Kidney (tissue), 13 donors: ENCODE measurements at regions not wholly inside any gene's neighbourhood (a gene's known extent, or its start where the extent isn't known, plus 50 kb on each side); places are given as distances from the start of the nearest gene placed in this dataset.

Source experiments
- DNase-seq, 5 donors: peaks; one replicate each; pipeline ENCODE4 v3.0.0-alpha.2; 2013 to 2020
- FAIRE-seq: peaks from 2 replicates; lab custom pipeline; 2012; peaks lifted over from hg19 to GRCh38; lab: Jason Lieb, UNC
- H3K27ac ChIP-seq, 2 donors: one replicate each; pipeline ENCODE4 v1.7.0; 2013; ENCODE audit warnings: low read depth in 2 of 2, low read length in 2 of 2, inconsistent platforms in 1 of 2
- H3K27me3 ChIP-seq: one replicate; pipeline ENCODE4 v1.7.1; 2013; ENCODE audit warnings: low read length, inconsistent platforms; ENCODE audit not compliant: control insufficient read depth, insufficient read depth
- H3K36me3 ChIP-seq, 3 donors: one replicate each; pipeline versions ENCODE4 v1.7.0 to v1.7.1; 2013; ENCODE audit warnings: low read length in 3 of 3, control low read depth in 1 of 3, inconsistent platforms in 1 of 3; ENCODE audit not compliant: insufficient read depth in 3 of 3, control insufficient read depth in 2 of 3
- H3K4me1 ChIP-seq, 3 donors: one replicate each; pipeline versions ENCODE4 v1.7.0 to v1.7.1; 2013; ENCODE audit warnings: low read length in 3 of 3, inconsistent platforms in 1 of 3, low read depth in 1 of 3; ENCODE audit not compliant: control insufficient read depth in 2 of 3, insufficient read depth in 2 of 3
- H3K4me3 ChIP-seq, 3 donors: one replicate each; pipeline versions ENCODE4 v1.7.0 to v1.8.1; 2013; ENCODE audit warnings: low read length in 3 of 3, control low read depth in 1 of 3, inconsistent platforms in 1 of 3
- H3K9ac ChIP-seq, 3 donors: one replicate each; pipeline versions ENCODE4 v1.7.0 to v1.7.1; 2013; ENCODE audit warnings: low read length in 3 of 3, control low read depth in 1 of 3, inconsistent platforms in 1 of 3
- H3K9me3 ChIP-seq, 3 donors: one replicate each; pipeline versions ENCODE4 v1.7.0 to v1.7.1; 2013; ENCODE audit warnings: low read length in 3 of 3, control low read depth in 1 of 3, inconsistent platforms in 1 of 3; ENCODE audit not compliant: control insufficient read depth in 2 of 3, insufficient read depth in 1 of 3
- intact Hi-C: fragments of 100-400 bp; cut with DNase I; formaldehyde crosslinking; loops from one replicate; pipeline ENCODE4 v1.11.1; 2022
- TF ChIP-seq, protein P1 (sequence below): IDR thresholded peaks from 3 replicates; pipeline ENCODE4 v1.5.1; 2012; ENCODE audit warnings: mild to moderate bottlenecking, moderate library complexity, borderline replicate concordance; ENCODE audit not compliant: insufficient read depth; ENCODE audit errors: extremely low read depth
- donor health status: control.
- donor health status: control.
- donor health status: control.
- donor health status: control.
- donor health status: control.
- donor health status: DM: yes; HTN: yes; CAD: no.
- donor health status: Normal renal cell carcinoma (clear cell type).

DNA sequence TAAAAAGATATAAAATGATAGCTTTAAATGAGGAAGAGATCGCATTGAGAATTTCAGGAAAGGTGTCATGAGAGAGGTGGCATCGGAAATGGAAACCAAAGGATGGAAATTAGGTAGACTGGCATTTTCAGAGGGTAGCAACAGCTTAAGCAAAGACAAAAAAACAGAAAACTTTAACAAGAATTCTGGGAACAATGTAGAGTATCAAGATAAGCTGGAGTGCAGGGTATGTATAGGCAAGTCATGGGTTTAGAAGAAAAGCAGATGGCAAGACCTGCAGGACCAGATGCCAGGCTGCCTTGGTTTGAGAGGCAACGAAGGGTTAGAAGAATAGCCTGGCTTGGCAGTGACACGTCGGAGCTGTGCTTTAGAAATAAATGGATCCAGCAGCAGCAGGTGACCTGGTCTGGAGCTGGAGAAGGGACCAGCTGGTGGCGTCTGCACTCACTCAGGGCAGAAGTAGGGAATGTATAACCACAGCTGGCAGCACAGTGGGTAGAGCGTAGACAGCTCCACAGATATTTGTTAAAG, 149.4 kb upstream of the TIAM1 start:
- H3K4me1 ChIP-seq: no peaks in the 10 kb centered on the region
- H3K9ac ChIP-seq: no peak overlapping the region
- no peaks in the 10 kb centered on the region for H3K9me3 ChIP-seq
- DNase-seq (no peak), FAIRE-seq (no peak)
- no peaks in the 10 kb centered on the region for H3K27me3 ChIP-seq
- no peak overlapping the region for H3K27ac ChIP-seq
- H3K4me3 ChIP-seq: no peak overlapping the region
- intact Hi-C loops: no loop called here
- TF ChIP-seq, protein P1, sequence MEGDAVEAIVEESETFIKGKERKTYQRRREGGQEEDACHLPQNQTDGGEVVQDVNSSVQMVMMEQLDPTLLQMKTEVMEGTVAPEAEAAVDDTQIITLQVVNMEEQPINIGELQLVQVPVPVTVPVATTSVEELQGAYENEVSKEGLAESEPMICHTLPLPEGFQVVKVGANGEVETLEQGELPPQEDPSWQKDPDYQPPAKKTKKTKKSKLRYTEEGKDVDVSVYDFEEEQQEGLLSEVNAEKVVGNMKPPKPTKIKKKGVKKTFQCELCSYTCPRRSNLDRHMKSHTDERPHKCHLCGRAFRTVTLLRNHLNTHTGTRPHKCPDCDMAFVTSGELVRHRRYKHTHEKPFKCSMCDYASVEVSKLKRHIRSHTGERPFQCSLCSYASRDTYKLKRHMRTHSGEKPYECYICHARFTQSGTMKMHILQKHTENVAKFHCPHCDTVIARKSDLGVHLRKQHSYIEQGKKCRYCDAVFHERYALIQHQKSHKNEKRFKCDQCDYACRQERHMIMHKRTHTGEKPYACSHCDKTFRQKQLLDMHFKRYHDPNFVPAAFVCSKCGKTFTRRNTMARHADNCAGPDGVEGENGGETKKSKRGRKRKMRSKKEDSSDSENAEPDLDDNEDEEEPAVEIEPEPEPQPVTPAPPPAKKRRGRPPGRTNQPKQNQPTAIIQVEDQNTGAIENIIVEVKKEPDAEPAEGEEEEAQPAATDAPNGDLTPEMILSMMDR: no peak
- H3K36me3 ChIP-seq: no peaks in the 10 kb centered on the region

DNA sequence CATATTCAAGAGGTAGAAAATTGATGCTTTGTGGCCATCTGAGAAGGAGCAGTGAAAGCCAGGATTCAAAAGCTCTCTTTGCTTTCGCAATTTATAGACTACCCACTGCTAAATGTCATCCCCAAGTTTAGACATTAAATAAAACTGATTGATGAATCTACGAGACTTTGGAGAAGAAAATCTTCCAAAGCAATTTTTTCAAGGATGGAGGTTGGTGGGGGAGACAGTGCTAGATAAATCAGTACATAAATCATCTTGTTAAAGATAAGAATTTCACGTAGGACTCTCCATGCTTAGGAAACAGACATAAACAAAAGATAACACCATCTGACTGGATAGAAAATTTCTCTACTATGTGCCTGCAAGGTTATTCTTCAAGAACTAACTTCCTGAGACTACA, 147.6 kb upstream of the TIAM1 start:
- DNase-seq (no peak), FAIRE-seq (no peak)
- Histone ChIP-seq H3K9me3 (peaks cover 0 to 3% (median 0%) of the 10 kb centered on the region in 3 donors), H3K27me3 (no peaks in the 10 kb centered on the region), H3K4me3 (no peak overlapping the region), H3K9ac (no peak overlapping the region), H3K4me1 (no peaks in the 10 kb centered on the region), H3K27ac (no peak overlapping the region), H3K36me3 (no peaks in the 10 kb centered on the region)
- intact Hi-C loops: no loop called here
- TF ChIP-seq, protein P1: no peak

DNA sequence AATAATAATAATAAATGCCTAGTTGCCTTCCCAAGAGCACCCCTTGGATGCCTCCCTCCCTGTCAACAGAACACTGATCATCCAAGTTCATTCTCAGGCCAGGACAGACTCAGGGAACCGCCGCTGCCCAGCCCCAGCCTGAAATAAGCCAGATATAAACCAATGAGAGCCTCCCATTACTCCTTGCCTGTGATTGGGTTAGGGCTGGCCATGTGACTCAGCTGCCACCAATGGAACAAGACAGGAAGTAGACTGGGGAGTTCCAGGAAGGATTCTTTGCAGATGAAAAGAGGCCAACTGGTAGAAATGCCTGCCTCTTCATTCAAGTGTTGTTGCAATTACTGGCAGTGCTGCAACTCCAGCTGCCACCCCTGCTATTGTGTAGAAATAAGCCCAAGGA, 146.4 kb upstream of the TIAM1 start:
- TF ChIP-seq, protein P1: no peak
- Histone ChIP-seq H3K27ac (no peak overlapping the region), H3K9ac (no peak overlapping the region), H3K27me3 (no peaks in the 10 kb centered on the region), H3K36me3 (no peaks in the 10 kb centered on the region), H3K4me1 (no peaks in the 10 kb centered on the region), H3K9me3 (peaks cover 0 to 5% (median 0%) of the 10 kb centered on the region in 3 donors), H3K4me3 (no peak overlapping the region)
- no peak for FAIRE-seq
- intact Hi-C loops: no loop called here
- no peak for DNase-seq

DNA sequence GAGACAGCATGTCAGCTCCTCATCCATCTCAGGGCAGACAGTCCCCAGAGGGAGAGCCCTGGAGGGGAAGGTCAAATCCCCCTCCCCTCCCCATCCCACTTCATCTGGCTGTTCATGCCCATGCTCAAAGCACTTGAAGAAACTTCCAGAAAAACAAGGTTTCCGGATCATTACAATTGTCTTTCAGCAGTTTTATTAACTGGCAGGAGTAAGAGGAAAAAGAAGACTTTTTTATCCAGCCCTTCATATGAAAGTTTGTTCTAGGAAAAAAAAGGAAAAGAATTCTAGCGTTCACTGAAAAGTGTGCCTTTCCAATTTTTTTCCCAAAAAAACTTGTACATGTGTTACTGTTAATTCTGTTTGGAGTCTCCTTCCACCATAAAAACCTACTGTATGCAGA, 145.7 kb upstream of the TIAM1 start:
- FAIRE-seq: no peak
- no peak overlapping the region for H3K27ac ChIP-seq
- no peak for DNase-seq
- H3K9ac ChIP-seq: no peak overlapping the region
- H3K9me3 ChIP-seq: peaks cover 0 to 8% (median 0%) of the 10 kb centered on the region in 3 donors
- no peaks in the 10 kb centered on the region for H3K4me1 ChIP-seq
- no peaks in the 10 kb centered on the region for H3K27me3 ChIP-seq
- intact Hi-C loops: no loop called here
- no peak overlapping the region for H3K4me3 ChIP-seq
- TF ChIP-seq, protein P1: no peak
- no peaks in the 10 kb centered on the region for H3K36me3 ChIP-seq
